Peyer's patch (tissue), 4 donors: ENCODE measurements at regions not wholly inside any gene's neighbourhood (a gene's known extent, or its start where the extent isn't known, plus 50 kb on each side); places are given as distances from the start of the nearest gene placed in this dataset.

Source experiments
- POLR2A ChIP-seq, 2 donors: fragments of 450-650 bp; IDR thresholded peaks; one replicate each; pipeline ENCODE4 v1.5.1; 2017; ENCODE audit warnings: antibody characterized with exemption in 2 of 2, mild to moderate bottlenecking in 2 of 2, moderate library complexity in 2 of 2
- TF ChIP-seq, protein P1 (sequence below), 6 experiments: fragments of 450-650 bp in 4 of 6; fragments of 200-600 bp in 2 of 6; sonication (generic) in 1 of 6; IDR thresholded peaks; one replicate each; pipeline ENCODE4 v1.5.1; 2017 to 2019; ENCODE audit warnings: antibody characterized with exemption in 6 of 6, mild to moderate bottlenecking in 3 of 6, moderate library complexity in 1 of 6

GRCh38 chr22:47533961-47534803 lies 771.7 kb downstream of the TBC1D22A start:
- TF ChIP-seq, protein P1, sequence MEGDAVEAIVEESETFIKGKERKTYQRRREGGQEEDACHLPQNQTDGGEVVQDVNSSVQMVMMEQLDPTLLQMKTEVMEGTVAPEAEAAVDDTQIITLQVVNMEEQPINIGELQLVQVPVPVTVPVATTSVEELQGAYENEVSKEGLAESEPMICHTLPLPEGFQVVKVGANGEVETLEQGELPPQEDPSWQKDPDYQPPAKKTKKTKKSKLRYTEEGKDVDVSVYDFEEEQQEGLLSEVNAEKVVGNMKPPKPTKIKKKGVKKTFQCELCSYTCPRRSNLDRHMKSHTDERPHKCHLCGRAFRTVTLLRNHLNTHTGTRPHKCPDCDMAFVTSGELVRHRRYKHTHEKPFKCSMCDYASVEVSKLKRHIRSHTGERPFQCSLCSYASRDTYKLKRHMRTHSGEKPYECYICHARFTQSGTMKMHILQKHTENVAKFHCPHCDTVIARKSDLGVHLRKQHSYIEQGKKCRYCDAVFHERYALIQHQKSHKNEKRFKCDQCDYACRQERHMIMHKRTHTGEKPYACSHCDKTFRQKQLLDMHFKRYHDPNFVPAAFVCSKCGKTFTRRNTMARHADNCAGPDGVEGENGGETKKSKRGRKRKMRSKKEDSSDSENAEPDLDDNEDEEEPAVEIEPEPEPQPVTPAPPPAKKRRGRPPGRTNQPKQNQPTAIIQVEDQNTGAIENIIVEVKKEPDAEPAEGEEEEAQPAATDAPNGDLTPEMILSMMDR (IDR thresholded peaks at IDR 0.05), result no peak
- no peak for TF ChIP-seq POLR2A (IDR thresholded peaks at IDR 0.05)
